HG03354 (cell line): ENCODE measurements at regions not wholly inside any gene's neighbourhood (a gene's known extent, or its start where the extent isn't known, plus 50 kb on each side); places are given as distances from the start of the nearest gene placed in this dataset.
"Not testable (repeated sequence)": the region's sequence is repeated elsewhere in the genome, so short reads cannot be mapped to it uniquely, and the experiment has no call there.

Source experiments
- ATAC-seq: cut with Tn5 transposase; IDR thresholded peaks from one replicate; pipeline ENCODE4 v1.9.1; 2021; ENCODE audit warnings: mild to moderate bottlenecking; ENCODE audit not compliant: unreplicated experiment, poor library complexity, severe bottlenecking

- ATAC-seq, result no peak
Observed at GRCh38 chr10:33655921-33656320, 321.5 kb upstream of the NRP1 start.

- no peak for ATAC-seq
Observed at GRCh38 chr10:33655165-33655815, 320.8 kb upstream of the NRP1 start.

GRCh38 chr10:33653584-33654367 lies 319.3 kb upstream of the NRP1 start:
- no peak for ATAC-seq

DNA sequence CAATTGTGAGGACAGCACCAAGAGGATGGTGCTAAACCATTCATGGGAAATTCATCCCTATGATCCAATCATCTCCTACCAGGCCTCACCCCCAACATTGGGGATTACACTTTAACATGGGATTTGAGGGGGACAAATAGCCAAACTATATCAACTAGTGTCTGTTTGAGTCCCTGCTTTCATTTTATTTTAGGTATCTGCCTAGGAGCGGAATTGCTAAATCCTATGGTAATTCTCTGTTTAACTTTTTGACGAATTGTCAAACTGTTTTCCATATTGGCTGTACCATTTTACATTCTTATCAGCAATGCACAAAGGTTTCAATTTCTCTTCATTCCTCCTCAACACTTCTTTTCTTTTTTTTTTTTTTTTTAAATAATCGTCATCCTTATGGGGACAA lies 318.4 kb upstream of the NRP1 start:
- no peak for ATAC-seq

- not testable (repeated sequence) for ATAC-seq
Observed at GRCh38 chr10:33650131-33650530, 315.7 kb upstream of the NRP1 start.

- ATAC-seq, result no peak
Observed at GRCh38 chr10:33643042-33643441, 308.6 kb upstream of the NRP1 start.

DNA sequence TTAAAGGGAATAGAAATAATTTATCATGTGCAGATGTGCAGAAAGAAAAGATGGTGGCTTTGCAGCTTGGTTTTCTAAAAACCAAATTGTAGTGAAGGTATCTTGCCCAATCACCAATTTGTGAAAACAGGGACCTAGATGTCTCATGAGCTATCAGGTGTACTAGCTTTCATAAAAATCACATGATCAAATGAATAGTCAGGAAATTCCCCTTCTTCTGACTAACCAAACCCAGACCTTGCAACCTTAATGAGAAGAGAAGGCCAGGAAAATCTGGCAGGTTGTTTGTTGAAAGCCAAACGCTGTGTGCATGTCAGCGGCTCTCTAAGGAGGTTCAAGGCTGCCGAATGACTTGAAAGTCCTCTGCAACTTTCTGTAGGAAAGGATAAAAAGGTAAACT lies 304.4 kb upstream of the NRP1 start:
- no peak for ATAC-seq

GRCh38 chr10:33638374-33638773 lies 303.9 kb upstream of the NRP1 start:
- ATAC-seq, result no peak

DNA sequence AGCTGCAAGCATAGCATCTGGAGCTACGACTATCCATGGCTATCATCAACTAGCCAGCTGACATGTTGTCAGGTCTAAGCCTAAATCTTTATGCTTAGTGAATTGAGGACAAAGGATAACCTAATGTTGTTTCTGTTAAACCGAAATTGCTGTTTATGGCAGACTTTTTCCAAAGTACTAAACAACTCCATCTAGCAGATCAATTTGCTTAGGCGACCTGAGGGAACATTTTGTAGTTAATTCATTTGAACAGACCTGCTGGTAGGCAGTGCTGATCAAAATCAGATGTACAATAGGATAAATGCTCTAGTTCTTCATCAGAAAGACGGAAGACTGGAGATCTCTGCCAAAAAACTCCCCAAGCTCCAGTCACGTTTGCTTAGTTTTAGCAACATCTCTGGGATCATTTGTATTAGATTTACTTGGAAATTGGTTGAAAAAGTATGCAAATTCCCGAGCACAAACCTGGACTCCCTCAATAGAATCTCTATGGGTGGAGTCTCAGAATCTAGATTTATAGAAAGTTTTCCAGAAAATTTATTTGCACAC lies 301.6 kb upstream of the NRP1 start:
- ATAC-seq, result no peak

- ATAC-seq, result no peak
Observed at GRCh38 chr10:33632432-33632831, 298.0 kb upstream of the NRP1 start.

DNA sequence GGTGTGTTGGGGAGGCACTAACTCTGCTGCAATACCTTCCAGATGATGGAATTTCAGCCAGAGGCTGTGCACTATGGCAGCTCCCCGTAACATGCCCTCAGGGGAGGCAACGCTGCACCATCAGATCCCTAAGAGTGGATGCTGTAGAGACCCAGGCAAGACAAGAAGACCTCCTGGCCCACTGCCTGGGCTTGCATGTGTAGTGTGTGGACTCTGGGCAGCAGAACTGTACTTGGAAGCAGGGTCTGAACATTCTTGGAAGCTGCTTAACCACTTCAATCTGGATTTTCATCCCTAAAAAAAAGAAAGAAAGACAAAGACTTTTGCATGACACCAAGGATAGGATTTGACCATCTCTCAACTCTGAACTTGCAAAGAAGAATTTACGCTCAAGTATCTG lies 297.5 kb upstream of the NRP1 start:
- no peak for ATAC-seq

GRCh38 chr10:33630761-33631160 lies 296.3 kb upstream of the NRP1 start:
- ATAC-seq, result no peak

DNA sequence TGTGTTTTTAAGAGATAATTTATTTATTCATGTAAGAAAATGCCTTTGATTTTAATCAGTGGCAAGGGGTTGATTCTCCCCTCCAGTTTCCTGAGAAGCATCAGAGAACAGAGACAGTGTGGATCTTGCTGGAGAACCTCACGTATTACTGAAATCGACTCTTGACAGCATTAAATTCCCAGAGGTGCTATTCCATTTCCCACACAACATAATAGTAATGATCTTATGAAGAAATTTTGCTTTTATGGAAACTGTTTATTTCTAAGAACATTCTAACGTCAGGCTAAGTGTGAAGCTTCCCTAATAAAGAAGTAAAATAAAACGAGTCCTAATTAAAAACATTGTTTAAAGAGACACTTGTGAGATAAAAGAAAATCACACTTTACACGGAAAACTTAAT lies 293.1 kb upstream of the NRP1 start:
- no peak for ATAC-seq

DNA sequence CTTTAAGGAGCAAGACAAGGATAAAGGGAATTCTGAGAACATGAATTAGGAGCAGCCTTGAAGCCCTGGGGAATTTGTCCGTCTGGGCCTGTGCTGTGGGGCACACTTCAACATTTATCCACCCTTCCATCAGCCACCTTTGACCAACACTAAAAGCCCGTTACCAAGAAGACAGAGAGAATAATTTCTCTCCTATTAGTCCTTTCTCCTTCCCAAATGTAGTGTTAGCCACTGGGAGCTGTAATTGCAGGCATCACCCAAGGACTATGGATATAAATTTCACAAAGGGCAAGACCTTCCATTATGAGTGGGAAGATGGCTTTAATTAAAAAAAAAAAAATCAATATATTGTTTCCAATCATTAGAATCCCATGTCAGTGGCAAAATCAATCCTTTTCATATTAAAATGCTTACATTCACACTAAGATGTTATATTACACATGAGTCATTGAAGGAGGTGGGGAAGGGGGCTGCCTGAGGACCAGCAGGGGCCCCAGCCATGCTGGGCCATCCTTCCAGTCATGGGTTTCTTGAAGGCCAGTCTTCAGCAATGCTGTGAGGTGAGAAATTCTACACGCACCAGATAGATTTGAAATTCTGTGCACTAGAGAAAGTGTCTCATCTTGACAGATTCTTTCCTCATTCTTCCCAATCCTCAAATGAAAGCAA lies 292.5 kb upstream of the NRP1 start:
- ATAC-seq, result no peak

DNA sequence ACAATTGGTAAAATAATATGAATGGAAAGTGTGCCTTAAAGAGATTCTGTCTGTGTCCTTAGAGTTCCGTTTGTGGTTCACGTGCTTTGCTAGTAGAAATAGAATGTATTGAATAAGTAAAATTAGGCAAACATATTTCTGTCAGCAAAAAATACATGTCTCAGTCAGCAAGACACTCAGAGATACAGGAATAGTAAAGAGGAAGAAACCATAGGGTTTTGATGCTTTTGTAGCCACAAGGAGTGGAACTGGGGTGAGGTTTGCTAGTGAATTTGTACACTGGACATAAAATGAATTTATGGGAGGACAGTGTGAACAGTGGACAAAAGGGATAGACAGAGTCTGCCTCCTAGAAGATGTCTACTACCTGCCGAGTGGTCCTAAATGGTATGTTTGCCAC lies 289.2 kb upstream of the NRP1 start:
- no peak for ATAC-seq

DNA sequence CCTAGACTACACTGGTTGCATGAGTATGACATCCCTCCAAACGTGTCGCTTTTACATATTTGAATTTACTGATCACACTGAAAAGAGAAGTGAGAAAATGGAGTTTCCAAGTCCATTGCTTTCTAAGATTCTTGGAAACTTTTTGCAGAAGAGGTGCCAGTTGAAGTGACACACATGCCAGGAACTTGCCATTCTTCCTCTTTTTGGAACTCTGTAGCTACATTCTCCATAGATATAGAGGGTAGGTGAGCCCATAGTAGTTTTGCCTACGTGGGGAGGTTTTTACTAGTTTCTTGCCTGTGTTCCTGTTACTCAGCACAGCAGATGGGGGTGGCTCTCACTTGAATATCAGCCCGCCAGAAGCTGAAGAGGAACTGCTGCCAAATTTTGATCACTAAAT lies 286.6 kb upstream of the NRP1 start:
- ATAC-seq, result no peak

DNA sequence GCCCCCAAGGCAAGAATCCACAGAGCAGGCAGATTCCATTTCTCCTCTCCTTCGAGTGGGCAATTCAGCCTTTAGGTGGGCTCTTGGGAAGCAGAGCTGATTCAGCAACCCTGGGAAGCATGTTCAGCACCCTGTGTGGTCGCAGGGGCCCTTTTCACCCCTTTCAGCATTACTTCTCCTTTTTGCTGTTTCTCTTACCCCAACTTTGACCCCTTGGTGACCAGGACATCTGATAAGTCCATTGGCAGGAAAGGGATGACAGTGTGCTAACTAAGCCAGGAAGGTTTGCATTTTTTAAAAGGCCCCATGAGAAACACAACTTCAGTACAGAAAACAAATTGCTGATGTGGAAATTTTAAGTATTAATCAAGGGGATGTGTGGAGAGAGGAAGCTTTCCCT lies 283.7 kb upstream of the NRP1 start:
- ATAC-seq, result no peak

- no peak for ATAC-seq
Observed at GRCh38 chr10:33617381-33618080, 283.1 kb upstream of the NRP1 start.

- no peak for ATAC-seq
Observed at GRCh38 chr10:33616956-33617355, 282.5 kb upstream of the NRP1 start.

DNA sequence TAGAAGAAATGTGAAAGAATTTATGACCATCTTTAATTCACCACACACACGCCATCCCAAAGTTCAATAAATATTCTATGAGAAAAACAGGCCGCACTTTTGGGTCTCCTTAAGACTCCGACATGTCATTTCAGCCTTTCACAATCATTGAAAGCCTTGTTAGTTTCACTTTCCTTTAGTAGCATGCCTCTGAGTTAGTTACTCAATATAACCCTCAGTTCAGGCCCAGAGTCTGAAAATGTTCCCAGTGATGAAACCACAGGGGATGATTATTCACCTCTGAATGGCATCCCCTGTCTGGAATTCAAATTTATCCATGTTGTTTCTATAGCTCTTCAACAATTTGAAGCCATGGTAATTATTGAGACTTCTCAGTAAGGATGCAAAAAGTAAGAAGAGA lies 278.1 kb upstream of the NRP1 start:
- peak; percentile 50 for ATAC-seq
